ENCODE measurements at regions not wholly inside any gene's neighbourhood (a gene's known extent, or its start where the extent isn't known, plus 50 kb on each side); places are given as distances from the start of the nearest gene placed in this dataset.

DNA sequence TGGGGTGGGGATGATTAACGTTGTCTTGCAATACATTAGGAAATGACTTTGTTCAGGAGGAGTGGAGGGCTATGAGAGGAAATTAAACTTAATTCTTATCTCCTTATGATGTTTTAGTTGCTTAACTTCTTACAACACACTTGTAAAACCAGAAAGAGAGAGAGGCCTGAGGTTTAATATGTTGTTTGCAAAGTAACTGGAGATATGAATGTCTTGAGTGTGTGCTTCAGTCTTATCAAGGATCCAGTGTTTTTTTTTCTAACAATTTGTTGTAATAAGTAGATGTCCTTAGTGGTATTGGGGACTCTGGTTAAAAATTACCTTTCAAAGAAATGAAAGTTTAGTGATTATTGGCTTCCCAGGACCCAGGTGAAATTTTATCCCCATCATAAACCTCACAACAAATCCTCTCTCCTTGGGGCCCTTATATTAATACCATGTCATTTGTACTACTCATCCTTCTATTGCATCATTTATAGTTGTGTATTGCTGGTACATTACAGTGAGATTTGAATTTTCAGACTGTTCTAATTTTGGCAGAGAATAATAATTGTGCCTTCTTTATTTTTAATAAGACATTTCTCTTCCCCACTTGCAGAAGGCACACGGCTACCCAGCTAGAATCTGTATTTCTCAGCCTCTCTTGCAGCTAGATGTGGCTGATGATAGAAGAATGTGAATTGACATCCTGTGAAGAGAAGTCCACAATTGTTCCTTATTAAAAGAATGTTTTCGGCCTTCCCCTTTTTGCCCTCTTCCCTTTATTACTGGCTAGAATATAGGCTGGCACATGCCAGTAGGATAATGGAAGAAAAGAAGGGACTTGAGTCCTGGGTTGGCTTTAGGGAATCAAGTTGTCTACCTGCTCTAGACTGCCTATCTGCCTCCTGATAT, 91.9 kb upstream of the CXCR4 start:
- H3K27me3 ChIP-seq (ENCODE audit: insufficient read depth, low read depth) = no peaks in the 10 kb centered on the region
- CTCF ChIA-PET = no interaction called here

DNA sequence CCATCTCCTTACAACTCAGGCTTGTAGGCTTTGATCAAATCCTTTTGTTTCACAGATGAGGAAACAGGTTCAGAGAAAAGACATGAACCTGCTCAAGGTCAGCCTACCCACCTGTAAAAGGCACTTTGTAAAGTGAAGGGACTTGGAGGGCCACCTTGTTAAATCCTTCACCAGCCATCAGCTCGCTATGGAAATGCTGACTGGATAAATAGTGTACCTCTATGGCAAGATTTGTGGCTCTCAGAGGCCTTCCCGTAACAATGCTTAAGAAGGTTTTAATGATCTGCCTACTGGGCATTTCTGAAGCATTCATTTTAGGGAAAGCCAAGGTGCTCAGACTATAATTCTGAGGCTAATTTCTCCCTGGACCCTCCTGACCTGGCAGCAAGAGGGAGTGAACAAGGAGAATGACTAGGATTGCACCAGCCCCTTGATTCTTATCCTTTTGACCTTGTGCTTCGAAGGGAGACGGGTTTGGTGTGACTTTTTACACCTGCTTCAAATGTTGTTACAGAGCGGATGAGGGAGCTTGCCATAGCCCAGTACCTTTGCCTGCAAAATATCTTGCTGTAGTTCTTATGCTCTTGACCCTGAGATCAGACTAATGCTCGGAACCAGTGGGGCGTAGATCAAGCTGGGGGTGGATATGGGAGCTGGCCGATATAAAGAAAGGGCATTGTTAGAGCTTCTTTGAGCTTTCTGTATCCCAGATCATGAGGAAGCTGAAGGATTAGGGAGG, 90.9 kb upstream of the CXCR4 start:
- Histone ChIP-seq H3K4me3 (no peak overlapping the region), H3K9me2 (ENCODE audit: insufficient read depth) (no peaks in the 10 kb centered on the region), H3F3A (ENCODE audit: insufficient read depth, low read depth) (peaks cover 12% of the 10 kb centered on the region; the same call in 1 of the 2 replicates), H2AFZ (no peak overlapping the region), H3K4me2 (no peak overlapping the region), H3K79me2 (ENCODE audit: low read depth) (no peaks in the 10 kb centered on the region), H3K27ac (no peak overlapping the region), H4K20me1 (ENCODE audit: insufficient read depth) (no peaks in the 10 kb centered on the region), H3K9me3 (ENCODE audit: insufficient read depth, low read depth) (no peaks in the 10 kb centered on the region; the same call in 1 of the 2 replicates), H3K36me3 (ENCODE audit: low read depth) (no peaks in the 10 kb centered on the region), H3K27me3 (ENCODE audit: insufficient read depth, low read depth) (no peaks in the 10 kb centered on the region), H3K4me1 (replicated peaks; ENCODE audit: insufficient read depth) (peaks cover 20% of the 10 kb centered on the region)
- intact Hi-C loops (cut with micrococcal nuclease; ENCODE audit: unreplicated experiment) = no loop called here
- ChIA-PET POLR2A (ENCODE audit: unreplicated experiment) (no interaction called here), CTCF (no interaction called here)
- no peak for DNase-seq
- BruUV-seq (replicated peaks) = no TSS peak
- no peak for TF ChIP-seq EZH2 (IDR thresholded peaks at IDR 0.05; ENCODE audit: low read depth)
- TF ChIP-seq, protein P1, sequence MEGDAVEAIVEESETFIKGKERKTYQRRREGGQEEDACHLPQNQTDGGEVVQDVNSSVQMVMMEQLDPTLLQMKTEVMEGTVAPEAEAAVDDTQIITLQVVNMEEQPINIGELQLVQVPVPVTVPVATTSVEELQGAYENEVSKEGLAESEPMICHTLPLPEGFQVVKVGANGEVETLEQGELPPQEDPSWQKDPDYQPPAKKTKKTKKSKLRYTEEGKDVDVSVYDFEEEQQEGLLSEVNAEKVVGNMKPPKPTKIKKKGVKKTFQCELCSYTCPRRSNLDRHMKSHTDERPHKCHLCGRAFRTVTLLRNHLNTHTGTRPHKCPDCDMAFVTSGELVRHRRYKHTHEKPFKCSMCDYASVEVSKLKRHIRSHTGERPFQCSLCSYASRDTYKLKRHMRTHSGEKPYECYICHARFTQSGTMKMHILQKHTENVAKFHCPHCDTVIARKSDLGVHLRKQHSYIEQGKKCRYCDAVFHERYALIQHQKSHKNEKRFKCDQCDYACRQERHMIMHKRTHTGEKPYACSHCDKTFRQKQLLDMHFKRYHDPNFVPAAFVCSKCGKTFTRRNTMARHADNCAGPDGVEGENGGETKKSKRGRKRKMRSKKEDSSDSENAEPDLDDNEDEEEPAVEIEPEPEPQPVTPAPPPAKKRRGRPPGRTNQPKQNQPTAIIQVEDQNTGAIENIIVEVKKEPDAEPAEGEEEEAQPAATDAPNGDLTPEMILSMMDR (conservative IDR thresholded peaks at IDR 0.05) = no peak

More for the DNA sequence above, 91.9 kb upstream of the CXCR4 start:
- no TSS peak for BruUV-seq (replicated peaks)
- intact Hi-C loops (cut with micrococcal nuclease; ENCODE audit: unreplicated experiment) = no loop called here
- H3K4me3 ChIP-seq = no peak overlapping the region
- peak in 1 of 2 experiments; percentile 66 for DNase-seq
- H3K9me2 ChIP-seq (ENCODE audit: insufficient read depth) = no peaks in the 10 kb centered on the region
- TF ChIP-seq EZH2 (IDR thresholded peaks at IDR 0.05; ENCODE audit: low read depth) = no peak
- TF ChIP-seq, protein P1 (conservative IDR thresholded peaks at IDR 0.05) = no peak
- H2AFZ ChIP-seq = no peak overlapping the region
- H3K27ac ChIP-seq = no peak overlapping the region
- H3K79me2 ChIP-seq (ENCODE audit: low read depth) = no peaks in the 10 kb centered on the region
- H4K20me1 ChIP-seq (ENCODE audit: insufficient read depth) = no peaks in the 10 kb centered on the region
- H3K36me3 ChIP-seq (ENCODE audit: low read depth) = no peaks in the 10 kb centered on the region
- H3F3A ChIP-seq (ENCODE audit: insufficient read depth, low read depth) = peaks cover 22% of the 10 kb centered on the region
- H3K4me2 ChIP-seq = no peak overlapping the region
- POLR2A ChIA-PET (ENCODE audit: unreplicated experiment) = no interaction called here
- peaks cover 30% of the 10 kb centered on the region for H3K4me1 ChIP-seq (replicated peaks; ENCODE audit: insufficient read depth)
- H3K9me3 ChIP-seq (ENCODE audit: insufficient read depth, low read depth) = no peaks in the 10 kb centered on the region; the same call in 1 of the 2 replicates

DNA sequence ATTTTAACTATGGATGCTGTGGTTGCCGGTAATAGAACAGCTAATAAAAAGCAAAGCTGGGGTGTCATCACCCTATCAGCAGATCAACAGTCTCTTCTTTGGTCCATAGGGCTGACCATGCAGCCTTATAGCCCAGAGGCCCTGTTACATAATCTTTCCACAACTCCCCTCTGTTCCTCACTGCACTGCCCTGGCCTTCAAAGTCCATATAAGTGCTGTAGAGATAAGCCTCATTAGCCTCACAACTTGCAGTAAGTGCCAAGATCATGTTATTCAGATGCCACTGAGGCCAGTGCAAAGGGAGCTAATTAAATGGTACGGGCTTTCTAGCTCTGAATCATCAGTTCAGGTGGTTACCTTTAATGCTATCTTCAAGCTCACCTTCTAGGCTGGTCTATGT, 89.7 kb upstream of the CXCR4 start:
- no peaks in the 10 kb centered on the region; the same call in 1 of the 2 replicates for H3K9me3 ChIP-seq (ENCODE audit: insufficient read depth, low read depth)
- no peak overlapping the region for H2AFZ ChIP-seq
- no peaks in the 10 kb centered on the region for H4K20me1 ChIP-seq (ENCODE audit: insufficient read depth)
- H3K36me3 ChIP-seq (ENCODE audit: low read depth) = no peaks in the 10 kb centered on the region
- no peaks in the 10 kb centered on the region for H3K79me2 ChIP-seq (ENCODE audit: low read depth)
- ChIA-PET POLR2A (ENCODE audit: unreplicated experiment) (no interaction called here), CTCF (no interaction called here)
- no peak overlapping the region for H3K4me2 ChIP-seq
- H3K27ac ChIP-seq = no peak overlapping the region
- intact Hi-C loops (cut with micrococcal nuclease; ENCODE audit: unreplicated experiment) = no loop called here
- no peak for TF ChIP-seq EZH2 (IDR thresholded peaks at IDR 0.05; ENCODE audit: low read depth)
- TF ChIP-seq, protein P1 (conservative IDR thresholded peaks at IDR 0.05) = no peak
- peaks cover 14% of the 10 kb centered on the region; the same call in 1 of the 2 replicates for H3K4me1 ChIP-seq (replicated peaks; ENCODE audit: insufficient read depth)
- no peak for DNase-seq
- H3F3A ChIP-seq (ENCODE audit: insufficient read depth, low read depth) = 0 out of 2 replicates have a peak, but pooled peaks cover 6% of the 10 kb centered on the region
- H3K4me3 ChIP-seq = no peak overlapping the region
- BruUV-seq (replicated peaks) = no TSS peak
- no peaks in the 10 kb centered on the region for H3K27me3 ChIP-seq (ENCODE audit: insufficient read depth, low read depth)
- no peaks in the 10 kb centered on the region for H3K9me2 ChIP-seq (ENCODE audit: insufficient read depth)
